ENCODE measurements at regions not wholly inside any gene's neighbourhood (a gene's known extent, or its start where the extent isn't known, plus 50 kb on each side); places are given as distances from the start of the nearest gene placed in this dataset.

- TF ChIP-seq EZH2 (IDR thresholded peaks at IDR 0.05; ENCODE audit: low read depth, low read length, severe bottlenecking) (no peak), RBBP5 (IDR thresholded peaks at IDR 0.05; ENCODE audit: borderline replicate concordance, low read depth, low read length) (no peak), GABPA (IDR thresholded peaks at IDR 0.05; ENCODE audit: borderline replicate concordance, insufficient read depth, low read length) (no peak)
- TF ChIP-seq, protein P1, sequence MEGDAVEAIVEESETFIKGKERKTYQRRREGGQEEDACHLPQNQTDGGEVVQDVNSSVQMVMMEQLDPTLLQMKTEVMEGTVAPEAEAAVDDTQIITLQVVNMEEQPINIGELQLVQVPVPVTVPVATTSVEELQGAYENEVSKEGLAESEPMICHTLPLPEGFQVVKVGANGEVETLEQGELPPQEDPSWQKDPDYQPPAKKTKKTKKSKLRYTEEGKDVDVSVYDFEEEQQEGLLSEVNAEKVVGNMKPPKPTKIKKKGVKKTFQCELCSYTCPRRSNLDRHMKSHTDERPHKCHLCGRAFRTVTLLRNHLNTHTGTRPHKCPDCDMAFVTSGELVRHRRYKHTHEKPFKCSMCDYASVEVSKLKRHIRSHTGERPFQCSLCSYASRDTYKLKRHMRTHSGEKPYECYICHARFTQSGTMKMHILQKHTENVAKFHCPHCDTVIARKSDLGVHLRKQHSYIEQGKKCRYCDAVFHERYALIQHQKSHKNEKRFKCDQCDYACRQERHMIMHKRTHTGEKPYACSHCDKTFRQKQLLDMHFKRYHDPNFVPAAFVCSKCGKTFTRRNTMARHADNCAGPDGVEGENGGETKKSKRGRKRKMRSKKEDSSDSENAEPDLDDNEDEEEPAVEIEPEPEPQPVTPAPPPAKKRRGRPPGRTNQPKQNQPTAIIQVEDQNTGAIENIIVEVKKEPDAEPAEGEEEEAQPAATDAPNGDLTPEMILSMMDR (IDR thresholded peaks at IDR 0.05; ENCODE audit: control extremely low read depth in 1 of 3, insufficient read depth in 1 of 3, low read depth in 1 of 3, low read length in 3 of 3): no peak
Measured at GRCh38 chr3:124663690-124664089, 66.6 kb upstream of the UMPS start.
